ENCODE measurements at regions not wholly inside any gene's neighbourhood (a gene's known extent, or its start where the extent isn't known, plus 50 kb on each side); places are given as distances from the start of the nearest gene placed in this dataset.

- no peak for TF ChIP-seq CTCF (IDR thresholded peaks at IDR 0.05; ENCODE audit: low read depth, low read length, missing control alignments)
- in situ Hi-C loops (cut with HindIII; ENCODE audit: low sequenced_read_pairs) = no loop called here
- H3K4me3 ChIP-seq (ENCODE audit: low read depth, low read length) = no peak overlapping the region
- no peak for DNase-seq (ENCODE audit: low read depth)
These were observed 263.9 kb upstream of the NT5E start for GRCh38 chr6:85185977-85186376.

GRCh38 chr6:85183841-85184240 lies 266.0 kb upstream of the NT5E start:
- TF ChIP-seq CTCF (IDR thresholded peaks at IDR 0.05; ENCODE audit: low read depth, low read length, missing control alignments) = no peak
- DNase-seq (ENCODE audit: low read depth) = no peak
- H3K4me3 ChIP-seq (ENCODE audit: low read depth, low read length) = no peak overlapping the region
- in situ Hi-C loops (cut with HindIII; ENCODE audit: low sequenced_read_pairs) = no loop called here

GRCh38 chr6:85172705-85173104 lies 277.2 kb upstream of the NT5E start:
- DNase-seq (ENCODE audit: low read depth) = no peak
- in situ Hi-C loops (cut with HindIII; ENCODE audit: low sequenced_read_pairs) = no loop called here

GRCh38 chr6:85172161-85172560 lies 277.7 kb upstream of the NT5E start:
- DNase-seq (ENCODE audit: low read depth) = no peak
- H3K4me3 ChIP-seq (ENCODE audit: low read depth, low read length) = no peak overlapping the region
- no peak for TF ChIP-seq CTCF (IDR thresholded peaks at IDR 0.05; ENCODE audit: low read depth, low read length, missing control alignments)
- in situ Hi-C loops (cut with HindIII; ENCODE audit: low sequenced_read_pairs) = no loop called here

More at GRCh38 chr6:85172705-85173104, 277.2 kb upstream of the NT5E start:
- TF ChIP-seq CTCF (IDR thresholded peaks at IDR 0.05; ENCODE audit: low read depth, low read length, missing control alignments) = no peak
- no peak overlapping the region for H3K4me3 ChIP-seq (ENCODE audit: low read depth, low read length)

GRCh38 chr6:85169189-85169588 lies 280.7 kb upstream of the NT5E start:
- TF ChIP-seq CTCF (IDR thresholded peaks at IDR 0.05; ENCODE audit: low read depth, low read length, missing control alignments) = no peak
- H3K4me3 ChIP-seq (ENCODE audit: low read depth, low read length) = no peak overlapping the region
- in situ Hi-C loops (cut with HindIII; ENCODE audit: low sequenced_read_pairs) = no loop called here
- no peak for DNase-seq (ENCODE audit: low read depth)

- in situ Hi-C loops (cut with HindIII; ENCODE audit: low sequenced_read_pairs) = no loop called here
- DNase-seq (ENCODE audit: low read depth) = no peak
- no peak overlapping the region for H3K4me3 ChIP-seq (ENCODE audit: low read depth, low read length)
These were observed 281.7 kb upstream of the NT5E start for GRCh38 chr6:85168146-85168545.

More at GRCh38 chr6:85168146-85168545, 281.7 kb upstream of the NT5E start:
- TF ChIP-seq CTCF (IDR thresholded peaks at IDR 0.05; ENCODE audit: low read depth, low read length, missing control alignments) = no peak

All from astrocyte of the cerebellum (primary cell).